HG03520 (cell line): ENCODE measurements at regions not wholly inside any gene's neighbourhood (a gene's known extent, or its start where the extent isn't known, plus 50 kb on each side); places are given as distances from the start of the nearest gene placed in this dataset.
"Not testable (repeated sequence)": the region's sequence is repeated elsewhere in the genome, so short reads cannot be mapped to it uniquely, and the experiment has no call there.

Source experiments
- ATAC-seq: cut with Tn5 transposase; IDR thresholded peaks from one replicate; pipeline ENCODE4 v1.9.1; 2021; ENCODE audit warnings: mild to moderate bottlenecking, moderate library complexity; ENCODE audit not compliant: unreplicated experiment

DNA sequence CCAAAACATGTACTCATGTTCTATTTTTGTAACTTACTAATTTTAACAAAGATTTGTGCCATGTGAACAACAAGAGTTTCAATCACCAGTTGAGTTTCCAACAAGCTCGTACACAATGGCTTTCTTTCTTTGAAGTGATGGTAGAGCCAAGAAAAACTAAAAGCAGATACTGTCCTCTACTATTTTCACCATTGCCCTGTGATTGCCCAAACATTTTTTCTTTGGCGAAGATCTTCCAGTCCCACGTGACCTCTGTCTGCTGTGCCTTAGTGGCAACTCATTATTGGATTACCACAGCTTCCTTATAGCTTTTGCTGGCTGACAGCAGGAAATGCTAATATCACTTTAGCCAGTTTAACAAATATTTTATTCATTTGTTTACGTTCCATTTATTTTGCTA is 1147.1 kb downstream of the STIM2 start:
- no peak for ATAC-seq

DNA sequence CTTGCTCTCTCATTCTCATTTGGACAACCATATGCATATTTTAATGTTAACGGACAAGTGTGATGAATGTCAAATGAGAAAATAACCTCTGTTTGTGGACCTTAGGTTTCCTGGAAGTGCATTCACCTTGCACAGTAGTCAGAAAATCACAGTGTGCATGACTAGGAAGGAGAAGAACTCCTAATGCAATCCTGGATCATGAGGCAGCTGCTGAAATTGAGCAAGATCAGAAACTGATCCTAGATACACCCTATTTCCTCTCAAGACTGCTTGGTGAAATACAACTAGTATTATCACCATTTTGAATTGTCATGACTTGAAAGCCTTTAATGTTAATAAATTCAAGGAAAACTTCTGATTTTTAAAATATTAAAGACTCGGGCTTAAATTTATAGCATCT is 1148.9 kb downstream of the STIM2 start:
- ATAC-seq, result no peak

DNA sequence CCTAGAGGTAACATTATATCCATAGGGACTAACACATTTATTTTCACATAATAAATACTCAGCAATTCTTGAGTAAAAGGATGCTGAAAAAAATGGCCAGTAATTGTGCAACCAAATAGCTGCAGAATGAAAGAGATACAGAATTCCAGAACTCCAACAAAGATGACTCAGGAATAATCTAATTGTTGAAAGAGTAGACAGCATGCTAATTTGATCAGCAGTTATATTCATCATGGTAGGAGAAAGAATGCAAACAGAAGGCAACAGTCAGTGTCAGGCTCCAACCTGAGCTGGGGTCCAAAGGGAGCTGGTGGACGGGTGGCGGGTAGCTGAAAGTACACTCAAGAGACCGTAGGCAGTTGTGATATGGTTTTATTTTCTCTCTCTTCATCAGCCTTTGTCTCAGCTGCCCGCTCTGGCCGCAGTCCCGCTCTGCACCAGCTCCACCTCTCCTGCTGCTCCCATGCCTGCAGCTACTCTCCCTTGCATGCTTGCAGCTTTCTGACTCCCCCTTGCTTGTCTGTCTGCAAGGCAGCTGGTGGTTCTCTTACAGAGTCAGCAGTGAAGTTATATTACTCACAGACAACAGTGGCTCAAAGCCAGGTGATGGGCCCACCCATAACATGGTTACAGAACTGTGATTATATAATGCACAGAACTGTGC is 1150.1 kb downstream of the STIM2 start:
- ATAC-seq, result no peak

DNA sequence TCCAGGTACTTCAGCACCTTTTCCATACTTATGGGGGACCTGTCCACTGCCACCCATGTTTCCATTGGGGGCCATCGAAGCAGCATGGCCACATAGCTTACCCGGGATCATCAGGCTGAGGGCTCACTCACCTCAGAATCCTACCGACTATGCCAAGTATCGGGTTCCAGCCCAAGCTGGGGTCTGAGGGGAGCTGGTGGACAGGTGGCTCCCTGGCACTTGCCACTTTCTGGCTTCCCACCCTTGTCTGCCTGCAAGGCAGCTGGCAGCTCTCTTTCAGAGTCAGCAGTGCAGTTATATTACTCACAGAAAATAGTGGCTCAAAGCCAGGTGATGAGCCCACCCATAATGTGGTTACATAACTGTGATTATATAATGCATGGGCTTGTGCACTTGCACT is 1153.8 kb downstream of the STIM2 start:
- ATAC-seq, result no peak

DNA sequence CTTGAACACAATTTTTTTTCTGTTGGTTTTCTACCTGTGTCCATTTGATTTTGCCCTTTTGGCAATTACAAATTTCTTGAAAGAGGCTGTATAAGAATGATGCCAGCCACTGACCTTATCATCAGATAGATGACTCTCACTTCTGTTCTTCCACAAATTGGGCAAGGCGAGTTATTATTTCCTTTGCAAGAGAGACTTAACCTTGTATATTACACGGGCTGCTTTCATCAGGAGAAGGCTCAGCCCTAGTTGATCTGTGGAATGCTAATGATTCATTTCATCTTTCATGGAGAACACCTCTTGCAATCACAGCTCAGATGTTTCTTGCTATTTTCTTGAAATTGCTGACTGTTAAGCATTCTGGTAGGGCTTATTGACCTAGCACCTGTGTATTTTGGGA is 1155.4 kb downstream of the STIM2 start:
- no peak for ATAC-seq

DNA sequence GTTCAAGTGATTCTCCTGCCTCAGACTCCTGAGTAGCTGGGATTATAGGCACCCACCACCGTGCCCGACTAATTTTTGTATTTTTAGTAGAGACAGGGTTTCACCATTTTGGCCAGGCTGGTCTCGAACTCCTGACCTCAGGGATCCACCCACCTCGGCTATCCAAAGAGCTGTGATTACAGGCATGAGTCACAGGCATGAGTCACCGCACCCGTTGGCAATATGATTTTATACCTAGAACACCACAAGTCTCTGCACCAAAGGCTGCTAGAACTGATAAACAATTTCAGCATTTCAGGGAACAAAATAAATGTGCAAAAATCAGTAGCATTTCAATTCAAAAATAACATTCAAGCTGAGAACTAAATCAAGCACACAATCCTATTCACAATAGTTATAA is 1177.6 kb downstream of the STIM2 start:
- not testable (repeated sequence) for ATAC-seq

DNA sequence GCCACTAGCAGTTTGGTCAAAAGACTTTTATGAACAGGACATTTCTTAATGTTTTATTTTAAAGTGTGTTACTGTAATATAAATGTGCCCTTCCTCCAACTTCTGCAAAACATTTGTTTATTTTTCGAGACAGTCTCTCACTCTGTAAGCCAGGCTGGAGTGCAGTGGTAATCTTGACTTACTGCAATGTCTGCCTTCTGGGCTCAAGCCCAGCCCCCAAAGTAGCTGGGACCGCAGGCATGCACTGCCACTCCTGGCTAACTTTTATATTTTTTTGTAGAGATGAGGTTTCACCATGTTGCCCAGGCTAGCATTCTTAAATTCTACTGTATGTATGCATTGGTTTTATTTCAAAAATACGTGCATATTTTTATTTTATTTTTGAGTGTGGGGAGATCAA is 1201.9 kb downstream of the STIM2 start:
- no peak for ATAC-seq

DNA sequence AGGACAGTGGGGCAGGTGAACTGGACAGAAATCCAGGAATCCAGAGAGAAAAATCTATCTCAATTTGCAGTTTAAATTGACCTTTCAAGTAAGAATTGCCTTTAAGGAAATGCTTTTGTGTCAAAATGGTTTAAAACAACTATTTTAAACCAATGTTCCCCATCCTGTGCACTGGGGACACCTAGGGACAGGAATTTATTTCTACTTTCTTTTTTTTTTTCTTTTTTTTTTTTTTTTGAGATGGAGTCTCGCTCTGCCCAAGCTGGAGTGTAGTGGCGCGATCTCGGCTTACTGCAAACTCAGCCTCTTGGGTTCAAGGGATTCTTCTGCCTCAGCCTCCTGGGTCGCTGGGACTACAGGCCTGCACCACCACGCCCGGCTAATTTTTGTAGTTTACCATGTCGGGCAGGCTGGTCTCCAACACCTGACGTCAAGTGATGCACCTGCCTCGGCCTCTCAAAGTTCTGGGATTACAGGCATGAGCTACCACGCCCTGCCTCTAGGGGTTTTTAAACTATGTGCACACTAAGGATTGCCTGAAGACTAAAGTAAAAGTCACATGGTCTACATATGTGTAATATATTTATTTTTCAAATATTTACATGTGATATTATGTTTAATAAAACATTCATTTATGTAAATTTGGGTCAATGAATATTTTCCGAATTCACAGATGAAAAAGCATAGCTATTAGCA is 1213.4 kb downstream of the STIM2 start:
- ATAC-seq, result no peak

DNA sequence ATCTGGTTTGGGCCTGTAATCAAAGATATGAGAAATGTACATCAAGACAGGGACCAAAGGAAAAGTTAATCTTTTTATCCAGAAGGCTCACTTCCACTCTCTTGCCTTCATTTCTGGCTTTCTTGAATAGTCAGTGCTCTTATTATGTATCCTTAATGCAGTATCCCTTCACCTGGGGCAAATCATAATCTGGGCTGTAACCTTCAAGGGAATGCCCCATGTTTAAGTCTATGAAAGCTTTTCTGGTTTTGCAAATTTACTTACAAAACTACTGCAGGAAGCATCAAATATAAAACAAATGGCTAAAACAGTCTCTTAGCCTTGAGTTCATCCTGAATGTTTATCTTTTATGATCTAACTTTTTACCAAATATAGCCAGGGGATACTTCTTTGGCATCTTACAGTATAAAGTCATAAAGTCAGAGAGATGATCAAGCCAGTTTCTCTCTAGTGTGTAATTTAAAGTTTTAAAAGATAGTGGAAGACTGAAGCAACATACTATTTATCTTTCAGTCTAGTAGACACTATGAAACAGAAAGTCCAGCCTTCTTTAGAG is 1214.8 kb downstream of the STIM2 start:
- no peak for ATAC-seq

DNA sequence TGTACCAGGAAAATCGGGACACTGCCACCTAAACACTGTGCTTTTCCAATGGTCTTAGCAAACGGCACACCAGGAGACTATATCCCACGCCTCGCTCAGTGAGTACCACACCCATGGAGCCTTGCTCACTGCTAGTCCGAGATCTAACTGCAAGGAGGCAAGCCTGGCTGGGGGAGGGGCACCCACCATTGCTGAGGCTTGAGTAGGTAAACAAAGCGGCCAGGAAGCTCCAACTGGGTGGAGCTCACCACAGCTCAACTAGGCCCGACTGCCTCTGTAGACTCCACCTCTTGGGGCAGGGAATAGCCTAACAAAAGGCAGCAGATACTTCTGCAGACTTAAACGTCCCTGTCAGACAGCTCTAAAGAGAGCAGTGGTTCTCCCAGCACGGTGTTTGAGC is 1216.6 kb downstream of the STIM2 start:
- not testable (repeated sequence) for ATAC-seq

DNA sequence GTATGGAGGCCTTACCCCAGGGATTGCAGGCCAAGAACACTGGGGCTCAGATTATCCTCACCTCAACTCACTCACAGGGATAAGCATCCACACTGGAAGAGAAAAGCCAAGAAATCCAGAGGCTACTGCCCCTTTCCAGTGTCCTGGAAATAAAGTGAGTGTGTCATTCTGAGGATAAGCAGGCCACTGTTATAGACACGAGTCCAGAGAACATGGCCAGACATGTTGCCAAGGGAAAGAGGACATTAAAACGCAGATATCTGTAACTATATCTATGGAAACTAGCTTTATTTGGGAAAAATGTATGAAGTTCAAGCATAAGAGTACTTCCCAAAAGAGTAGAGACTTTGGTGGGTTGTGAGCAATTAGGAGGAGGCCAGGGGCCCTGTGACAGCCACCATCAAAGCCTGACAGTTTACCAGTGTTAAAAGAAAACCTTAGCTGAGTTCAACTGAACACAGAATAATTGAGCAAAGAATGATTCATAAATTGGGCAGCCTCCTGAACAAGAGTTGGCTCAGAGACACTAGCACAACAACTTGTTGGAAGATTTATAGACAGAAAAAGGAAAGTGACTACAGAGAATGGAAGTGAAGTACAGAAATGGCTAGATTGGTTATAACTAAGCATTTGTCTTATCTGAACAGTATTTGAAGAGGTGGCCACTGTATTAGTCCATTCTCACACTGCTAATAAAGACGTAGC is 1222.2 kb downstream of the STIM2 start:
- ATAC-seq, result no peak

DNA sequence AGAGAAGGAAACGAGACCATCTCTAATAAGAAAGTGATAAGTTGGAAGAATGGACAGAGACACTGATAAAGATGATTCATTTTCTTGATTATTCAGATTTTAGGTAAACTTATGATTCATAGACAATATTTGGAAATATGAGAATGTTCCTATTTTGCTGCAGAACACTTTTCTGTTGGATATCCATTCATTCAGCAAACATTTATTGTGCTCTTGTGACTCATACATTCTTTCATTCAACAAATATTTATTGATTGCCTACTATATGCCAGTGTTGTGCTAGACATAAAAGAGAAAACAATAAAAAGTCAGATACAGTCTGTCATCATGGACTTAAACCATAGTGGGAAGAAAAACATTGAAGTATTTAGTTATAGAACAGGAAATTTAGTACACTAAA is 1232.0 kb downstream of the STIM2 start:
- ATAC-seq, result no peak

DNA sequence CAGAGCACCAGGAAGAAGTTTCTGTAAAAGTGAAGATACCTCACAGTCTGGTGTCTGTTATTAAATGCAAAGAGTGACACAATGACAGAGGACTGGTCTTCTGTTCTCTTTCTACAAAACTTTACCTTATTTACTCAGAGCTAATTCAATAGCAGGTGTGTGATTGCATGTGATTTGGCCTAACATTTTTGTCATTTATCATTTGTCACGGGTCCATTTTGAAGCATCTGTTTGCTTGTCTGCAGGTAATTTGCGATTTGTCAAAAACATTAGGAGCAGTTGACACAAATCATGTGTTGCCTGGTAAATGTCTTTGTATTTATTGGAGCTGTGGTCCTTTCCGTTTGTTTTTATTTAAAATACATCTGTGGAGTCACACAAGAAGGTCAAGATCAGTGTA is 1232.4 kb downstream of the STIM2 start:
- ATAC-seq, result no peak

DNA sequence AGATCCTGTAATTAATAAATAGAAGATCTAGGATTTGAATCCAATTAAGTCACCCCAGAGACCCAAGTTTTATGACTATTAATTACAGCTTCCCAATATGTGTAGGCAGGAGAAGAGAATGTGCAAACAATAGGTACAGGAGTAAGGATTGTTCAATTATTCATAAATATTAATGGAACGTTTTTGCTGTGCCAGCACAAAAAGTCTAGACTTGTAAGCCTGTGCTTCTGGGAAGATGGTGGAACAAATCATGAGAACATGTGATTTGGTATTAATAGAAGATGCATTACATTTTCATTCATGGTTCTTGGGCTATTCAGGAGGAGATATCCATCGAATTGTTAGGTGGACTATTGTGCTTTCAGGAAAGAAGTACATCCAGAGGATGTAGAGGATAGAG is 1240.9 kb downstream of the STIM2 start:
- ATAC-seq, result no peak

DNA sequence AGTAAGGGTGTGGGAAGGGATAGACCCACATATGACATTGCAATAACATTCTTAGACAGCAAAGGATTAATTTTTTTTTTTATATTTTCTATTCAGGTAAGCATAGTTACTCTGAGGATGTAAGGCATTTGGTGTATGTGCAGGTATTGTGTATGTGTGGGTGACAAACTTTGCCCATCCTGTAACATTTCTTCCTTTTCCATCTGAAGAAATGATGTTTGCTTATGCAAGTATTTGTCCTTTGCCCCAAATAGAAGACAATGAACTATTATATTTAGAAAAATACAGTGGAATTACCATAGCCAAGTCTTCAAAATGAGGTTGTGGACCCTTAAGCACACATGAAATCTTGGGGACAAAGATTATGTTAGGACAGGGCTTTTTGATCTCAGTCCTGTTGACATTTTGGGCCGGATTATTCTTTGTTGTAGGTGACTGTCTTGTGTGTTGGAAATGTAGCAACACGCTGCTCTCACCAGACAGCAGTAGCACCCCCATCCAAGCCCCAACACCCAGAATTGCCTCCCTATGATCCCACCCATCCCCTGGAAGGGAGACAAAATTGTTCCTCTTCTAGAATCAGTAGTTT is 1244.7 kb downstream of the STIM2 start:
- no peak for ATAC-seq

DNA sequence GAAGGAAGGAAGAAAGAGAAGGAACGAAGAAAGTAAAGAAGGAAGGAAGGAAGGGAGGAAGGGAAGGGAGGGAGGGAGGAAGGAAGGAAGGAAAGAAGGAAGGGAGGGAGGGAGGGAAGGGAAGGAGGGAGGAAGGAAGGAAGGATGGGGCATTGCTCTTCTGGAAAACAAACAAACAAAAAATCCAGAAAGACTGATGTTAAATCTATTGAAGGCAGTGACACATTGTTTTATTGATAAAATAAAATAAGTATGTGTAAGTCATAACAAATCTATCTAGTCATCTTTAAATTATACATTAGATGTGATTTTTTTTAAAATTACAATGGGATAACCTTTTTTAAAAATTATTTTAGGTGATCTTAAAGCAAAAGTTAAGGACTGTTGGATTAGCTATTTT is 1245.5 kb downstream of the STIM2 start:
- ATAC-seq, result no peak

DNA sequence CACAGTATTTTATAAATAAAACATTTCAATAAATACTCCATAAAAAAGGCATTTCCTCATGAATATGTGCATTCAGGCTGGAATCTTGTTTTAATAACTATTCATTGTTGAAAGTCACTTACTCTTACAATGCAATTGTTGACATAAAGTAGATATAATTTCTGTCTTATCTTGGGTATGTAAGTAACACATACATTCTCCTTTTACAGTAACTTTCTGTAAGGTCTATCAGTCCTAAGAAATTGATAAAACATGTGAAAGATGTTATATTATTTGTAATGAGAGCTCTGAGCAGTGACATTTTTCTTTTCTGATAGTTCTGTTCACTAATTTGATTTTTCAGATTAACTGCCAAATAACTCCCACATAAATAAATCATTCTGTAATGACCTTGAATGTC is 1249.2 kb downstream of the STIM2 start:
- no peak for ATAC-seq

DNA sequence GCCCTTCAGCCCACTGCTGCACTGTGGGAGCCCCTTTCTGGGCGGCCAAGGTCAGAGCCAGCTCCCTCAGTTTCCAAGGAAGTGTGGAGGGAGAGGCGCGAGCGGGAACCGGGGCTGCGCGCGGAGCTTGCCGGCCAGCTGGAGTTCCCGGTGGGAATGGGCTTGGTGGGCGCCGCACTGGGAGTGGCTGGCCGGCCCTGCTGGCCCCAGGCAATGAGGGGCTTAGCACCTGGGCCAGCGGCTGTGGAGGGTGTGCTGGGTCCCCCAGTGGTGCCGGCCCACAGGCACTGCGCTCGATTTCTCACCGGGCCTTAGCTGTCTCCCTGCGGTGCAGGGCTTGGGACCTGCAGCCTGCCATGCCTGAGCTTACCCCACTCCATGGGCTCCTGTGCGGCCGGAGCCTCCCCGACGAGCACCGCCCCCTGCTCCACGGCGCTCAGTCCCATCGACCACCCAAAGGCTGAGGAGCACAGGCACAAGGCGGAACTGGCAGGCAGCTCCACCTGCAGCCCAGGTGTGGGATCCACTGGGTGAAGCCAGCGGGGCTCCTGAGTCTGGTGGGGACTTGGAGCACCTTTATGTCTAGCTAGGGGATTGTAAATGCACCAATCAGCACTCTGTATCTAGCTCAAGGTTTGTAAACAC is 1252.2 kb downstream of the STIM2 start:
- ATAC-seq, result not testable (repeated sequence)

DNA sequence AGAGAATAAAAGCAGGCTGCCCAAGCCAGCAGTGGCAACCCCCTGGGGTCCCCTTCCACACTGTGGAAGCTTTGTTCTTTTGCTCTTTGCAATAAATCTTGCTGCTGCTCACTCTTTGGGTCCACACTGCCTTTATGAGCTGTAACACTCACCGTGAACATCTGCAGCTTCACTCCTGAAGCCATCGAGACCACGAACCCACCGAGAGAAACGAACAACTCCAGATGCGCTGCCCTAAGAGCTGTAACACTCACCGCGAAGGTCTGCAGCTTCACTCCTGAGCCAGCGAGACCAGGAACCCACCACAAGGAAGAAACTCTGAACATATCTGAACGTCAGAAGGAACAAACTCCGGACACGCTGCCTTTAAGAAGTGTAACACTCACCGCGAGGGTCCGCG is 1252.9 kb downstream of the STIM2 start:
- not testable (repeated sequence) for ATAC-seq

DNA sequence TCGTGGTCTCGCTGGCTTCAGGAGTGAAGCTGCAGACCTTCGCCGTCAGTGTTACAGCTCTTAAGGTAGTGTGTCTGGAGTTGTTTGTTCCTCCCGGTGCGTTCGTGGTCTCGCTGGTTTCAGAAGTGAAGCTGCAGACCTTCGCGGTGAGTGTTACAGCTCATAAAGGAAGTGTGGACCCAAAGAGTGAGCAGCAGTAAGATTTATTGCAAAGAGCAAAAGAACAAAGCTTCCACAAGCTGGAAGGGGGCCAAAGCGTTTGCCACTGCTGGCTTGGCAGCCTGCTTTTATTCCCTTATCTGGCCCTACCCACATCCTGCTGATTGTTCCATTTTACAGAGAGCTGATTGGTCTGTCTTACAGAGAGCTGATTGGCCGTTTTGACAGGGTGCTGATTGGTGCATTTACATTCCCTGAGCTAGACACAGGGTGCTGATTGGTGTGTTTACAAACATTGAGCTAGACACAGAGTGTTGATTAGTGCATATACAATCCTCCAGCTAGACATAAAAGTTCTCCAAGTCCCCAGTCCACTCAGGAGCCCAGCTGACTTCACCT is 1256.0 kb downstream of the STIM2 start:
- not testable (repeated sequence) for ATAC-seq
